GM12892 (cell line): ENCODE measurements at regions not wholly inside any gene's neighbourhood (a gene's known extent, or its start where the extent isn't known, plus 50 kb on each side); places are given as distances from the start of the nearest gene placed in this dataset.

Experiments used
- POLR2A ChIP-seq: IDR thresholded peaks from 2 replicates; pipeline ENCODE4 v1.6.1; 2011; ENCODE audit warnings: low read depth, low read length, control low read depth
- POLR2AphosphoS5 ChIP-seq: IDR thresholded peaks from 2 replicates; pipeline ENCODE4 v1.6.1; 2011; ENCODE audit warnings: low read depth, low read length, control low read depth

GRCh38 chr11:134853992-134854991 lies 442.2 kb upstream of the B3GAT1 start:
- no peak for TF ChIP-seq POLR2AphosphoS5
- TF ChIP-seq POLR2A: no peak
